ENCODE measurements at regions not wholly inside any gene's neighbourhood (a gene's known extent, or its start where the extent isn't known, plus 50 kb on each side); places are given as distances from the start of the nearest gene placed in this dataset.
"Not testable (repeated sequence)": the region's sequence is repeated elsewhere in the genome, so short reads cannot be mapped to it uniquely, and the experiment has no call there.

DNA sequence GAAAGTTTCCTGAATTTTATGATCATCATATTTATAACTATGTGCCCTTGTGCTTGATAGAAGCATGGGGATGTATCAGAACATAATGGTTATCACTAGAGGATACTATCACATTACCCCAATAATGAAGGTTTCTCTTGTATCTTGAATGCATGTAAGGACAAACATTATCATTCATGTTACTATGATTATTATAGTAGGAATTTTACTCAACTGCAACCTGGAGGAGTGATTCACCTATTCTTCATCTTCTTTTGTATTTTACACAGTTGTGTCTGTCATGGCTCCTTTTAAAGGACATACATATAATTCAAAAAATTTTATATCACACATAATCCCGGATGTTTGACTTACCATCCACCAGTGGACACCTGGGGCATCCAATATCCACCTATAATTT lies 143.8 kb upstream of the TMPRSS15 start:
- no peaks in the 10 kb centered on the region for H3K9me3 ChIP-seq
- no peak overlapping the region for H3K4me3 ChIP-seq
- intact Hi-C loops (cut with DNase I): no loop called here
- H3K27me3 ChIP-seq: no peaks in the 10 kb centered on the region
- WGBS, 2 donors: 78 to 87% methylated on average over 1 of the region's 1 CpG
- no peaks in the 10 kb centered on the region for H3K4me1 ChIP-seq
- TF ChIP-seq, protein P1, sequence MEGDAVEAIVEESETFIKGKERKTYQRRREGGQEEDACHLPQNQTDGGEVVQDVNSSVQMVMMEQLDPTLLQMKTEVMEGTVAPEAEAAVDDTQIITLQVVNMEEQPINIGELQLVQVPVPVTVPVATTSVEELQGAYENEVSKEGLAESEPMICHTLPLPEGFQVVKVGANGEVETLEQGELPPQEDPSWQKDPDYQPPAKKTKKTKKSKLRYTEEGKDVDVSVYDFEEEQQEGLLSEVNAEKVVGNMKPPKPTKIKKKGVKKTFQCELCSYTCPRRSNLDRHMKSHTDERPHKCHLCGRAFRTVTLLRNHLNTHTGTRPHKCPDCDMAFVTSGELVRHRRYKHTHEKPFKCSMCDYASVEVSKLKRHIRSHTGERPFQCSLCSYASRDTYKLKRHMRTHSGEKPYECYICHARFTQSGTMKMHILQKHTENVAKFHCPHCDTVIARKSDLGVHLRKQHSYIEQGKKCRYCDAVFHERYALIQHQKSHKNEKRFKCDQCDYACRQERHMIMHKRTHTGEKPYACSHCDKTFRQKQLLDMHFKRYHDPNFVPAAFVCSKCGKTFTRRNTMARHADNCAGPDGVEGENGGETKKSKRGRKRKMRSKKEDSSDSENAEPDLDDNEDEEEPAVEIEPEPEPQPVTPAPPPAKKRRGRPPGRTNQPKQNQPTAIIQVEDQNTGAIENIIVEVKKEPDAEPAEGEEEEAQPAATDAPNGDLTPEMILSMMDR (IDR thresholded peaks at IDR 0.05): no peak
- no peak for TF ChIP-seq EP300 (IDR thresholded peaks at IDR 0.05)
- no peak for TF ChIP-seq POLR2AphosphoS5 (IDR thresholded peaks at IDR 0.05)
- TF ChIP-seq POLR2A (IDR thresholded peaks at IDR 0.05): no peak
- H3K27ac ChIP-seq: no peak overlapping the region
- no peaks in the 10 kb centered on the region for H3K36me3 ChIP-seq
- DNase-seq: no peak

DNA sequence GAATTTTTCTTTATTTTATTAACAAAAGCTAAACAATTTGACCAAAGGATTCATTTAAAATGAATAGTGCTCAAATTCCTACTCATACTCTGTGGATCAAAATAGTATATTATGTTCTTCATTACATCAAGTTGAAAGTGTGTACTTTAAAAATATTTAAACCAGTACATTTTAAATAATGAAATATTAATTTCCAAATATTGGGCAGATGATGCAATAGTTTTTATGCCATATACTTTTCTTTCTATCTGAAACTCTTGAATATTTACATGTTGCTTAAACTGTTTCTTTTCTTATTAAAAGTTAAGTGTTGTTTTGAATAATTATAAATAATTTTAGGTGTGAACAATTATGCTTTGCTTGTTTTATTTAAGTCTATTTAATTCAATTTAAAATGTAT lies 144.7 kb upstream of the TMPRSS15 start:
- no peaks in the 10 kb centered on the region for H3K36me3 ChIP-seq
- no peak for DNase-seq
- H3K4me3 ChIP-seq: no peak overlapping the region
- H3K27ac ChIP-seq: no peak overlapping the region
- no peaks in the 10 kb centered on the region for H3K9me3 ChIP-seq
- intact Hi-C loops (cut with DNase I): no loop called here
- H3K4me1 ChIP-seq: no peaks in the 10 kb centered on the region
- TF ChIP-seq, protein P1 (IDR thresholded peaks at IDR 0.05): no peak
- no peak for TF ChIP-seq POLR2A (IDR thresholded peaks at IDR 0.05)
- TF ChIP-seq POLR2AphosphoS5 (IDR thresholded peaks at IDR 0.05): no peak
- TF ChIP-seq EP300 (IDR thresholded peaks at IDR 0.05): no peak
- no peaks in the 10 kb centered on the region for H3K27me3 ChIP-seq

DNA sequence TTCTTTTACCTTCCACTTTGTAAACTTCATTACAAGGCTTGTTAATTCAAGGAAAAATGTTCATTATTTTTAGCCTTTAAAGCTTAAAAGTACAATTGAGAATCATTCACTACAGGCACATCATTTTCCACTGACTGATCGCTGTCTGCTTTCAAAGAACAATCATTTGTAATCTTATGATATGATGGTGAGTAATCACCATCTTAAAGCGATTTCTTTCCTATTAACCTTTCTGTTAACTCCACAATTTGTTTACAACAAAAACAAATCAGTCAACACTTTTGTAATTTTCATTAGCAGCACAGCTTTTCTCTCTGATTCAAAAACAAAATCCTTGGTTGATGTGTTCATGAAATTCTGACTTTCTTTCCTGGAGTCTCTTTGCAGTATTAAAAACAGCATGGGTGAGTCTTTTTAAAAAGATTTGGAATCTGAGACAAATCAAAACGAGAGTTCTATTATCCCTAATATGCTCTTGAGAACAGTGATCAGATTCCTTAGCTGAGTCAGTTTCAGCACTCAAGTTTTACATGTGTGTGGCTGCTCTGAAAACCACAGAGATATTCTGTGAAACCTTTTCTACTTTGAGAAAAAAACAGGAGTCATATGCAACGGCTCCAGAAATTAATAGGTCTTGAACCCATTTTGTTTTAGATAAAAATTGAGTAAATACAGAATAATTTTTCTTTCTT lies 145.8 kb upstream of the TMPRSS15 start:
- H3K9me3 ChIP-seq: no peaks in the 10 kb centered on the region
- no peaks in the 10 kb centered on the region for H3K4me1 ChIP-seq
- TF ChIP-seq POLR2A (IDR thresholded peaks at IDR 0.05) (no peak), POLR2AphosphoS5 (IDR thresholded peaks at IDR 0.05) (no peak), EP300 (IDR thresholded peaks at IDR 0.05) (no peak)
- TF ChIP-seq, protein P1 (IDR thresholded peaks at IDR 0.05): no peak
- DNase-seq: no peak
- intact Hi-C loops (cut with DNase I): no loop called here
- WGBS, 2 donors: 60 to 75% methylated on average over 4 of the region's 4 CpGs
- no peaks in the 10 kb centered on the region for H3K36me3 ChIP-seq
- H3K27ac ChIP-seq: no peak overlapping the region
- no peak overlapping the region for H3K4me3 ChIP-seq
- no peaks in the 10 kb centered on the region for H3K27me3 ChIP-seq

DNA sequence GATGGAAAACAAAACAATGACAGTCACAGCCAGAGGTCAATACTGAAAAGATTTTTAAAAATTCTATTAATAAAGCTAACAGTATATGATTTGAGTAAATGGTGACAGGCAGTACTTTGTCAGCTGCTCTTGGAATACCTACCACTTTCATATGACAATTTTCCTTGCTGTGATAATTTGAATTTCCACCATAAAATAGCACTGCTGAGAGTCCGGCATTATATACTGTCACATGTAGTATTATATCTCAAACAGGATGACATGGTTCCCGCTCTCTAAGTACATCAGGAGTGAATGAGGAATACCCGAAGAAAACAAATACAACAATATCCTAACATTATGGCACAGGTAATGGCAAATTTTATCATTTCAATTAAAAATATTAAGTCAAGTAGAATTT lies 146.8 kb upstream of the TMPRSS15 start:
- H3K4me3 ChIP-seq: no peak overlapping the region
- TF ChIP-seq EP300 (IDR thresholded peaks at IDR 0.05): no peak
- TF ChIP-seq POLR2AphosphoS5 (IDR thresholded peaks at IDR 0.05): no peak
- no peak for TF ChIP-seq POLR2A (IDR thresholded peaks at IDR 0.05)
- TF ChIP-seq, protein P1 (IDR thresholded peaks at IDR 0.05): no peak
- no peaks in the 10 kb centered on the region for H3K27me3 ChIP-seq
- H3K4me1 ChIP-seq: no peaks in the 10 kb centered on the region
- no peak overlapping the region for H3K27ac ChIP-seq
- H3K36me3 ChIP-seq: no peaks in the 10 kb centered on the region
- H3K9me3 ChIP-seq: no peaks in the 10 kb centered on the region
- intact Hi-C loops (cut with DNase I): no loop called here
- DNase-seq: no peak
- 90 to 95% methylated on average over 3 of the region's 3 CpGs for WGBS, 2 donors

DNA sequence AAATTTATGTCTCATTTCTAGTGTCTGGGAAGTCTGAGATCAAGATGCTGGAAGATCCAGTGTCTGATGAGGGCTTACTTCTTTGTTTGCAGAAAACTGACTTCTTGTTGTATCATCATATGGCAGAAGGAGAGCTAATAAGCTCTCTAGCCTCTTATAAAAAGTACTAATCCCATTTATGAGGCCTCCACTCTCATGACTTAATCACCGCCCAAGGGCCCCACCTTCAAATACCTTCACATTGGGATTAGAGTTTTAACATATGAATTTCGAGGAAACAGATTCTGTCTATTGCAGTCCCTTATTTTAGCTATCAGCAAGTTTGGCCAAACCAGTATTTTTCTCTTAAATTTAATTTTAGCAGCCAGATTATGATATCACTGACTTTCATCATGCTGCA lies 150.2 kb upstream of the TMPRSS15 start:
- H3K36me3 ChIP-seq: no peaks in the 10 kb centered on the region
- H3K27ac ChIP-seq: no peak overlapping the region
- intact Hi-C loops (cut with DNase I): no loop called here
- WGBS, 2 donors: 92 to 95% methylated on average over 2 of the region's 2 CpGs
- no peaks in the 10 kb centered on the region for H3K9me3 ChIP-seq
- TF ChIP-seq, protein P1 (IDR thresholded peaks at IDR 0.05): no peak
- no peak for TF ChIP-seq POLR2AphosphoS5 (IDR thresholded peaks at IDR 0.05)
- TF ChIP-seq POLR2A (IDR thresholded peaks at IDR 0.05): no peak
- no peak for TF ChIP-seq EP300 (IDR thresholded peaks at IDR 0.05)
- no peak for DNase-seq
- H3K4me1 ChIP-seq: no peaks in the 10 kb centered on the region
- H3K27me3 ChIP-seq: no peaks in the 10 kb centered on the region
- no peak overlapping the region for H3K4me3 ChIP-seq

DNA sequence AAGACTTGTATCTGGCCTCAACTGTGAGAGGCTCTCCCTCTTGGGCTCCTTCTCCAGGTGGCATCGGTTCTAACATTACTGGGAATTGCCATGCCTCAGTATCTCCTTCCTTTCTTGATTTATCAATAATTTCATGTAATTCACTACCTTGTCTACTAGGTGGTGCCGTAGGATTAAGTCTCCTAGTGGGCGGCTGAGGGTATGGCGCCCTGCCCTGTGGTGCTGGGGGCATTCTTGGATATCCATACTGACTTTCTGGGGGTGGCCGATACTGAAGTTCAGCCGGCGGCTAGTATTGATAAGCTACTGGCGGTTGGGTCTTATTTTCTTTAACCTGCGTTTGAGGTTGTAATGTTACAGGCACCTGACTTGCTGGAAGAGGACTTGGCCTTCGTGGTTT lies 164.2 kb upstream of the TMPRSS15 start:
- H3K9me3 ChIP-seq; H3K27ac ChIP-seq; H3K4me1 ChIP-seq; H3K36me3 ChIP-seq; H3K4me3 ChIP-seq; intact Hi-C loops (cut with DNase I); DNase-seq; H3K27me3 ChIP-seq: not testable (repeated sequence)
- 89 to 91% methylated on average over 10 of the region's 10 CpGs for WGBS, 2 donors
